Endothelial cell of umbilical vein (primary cell): ENCODE measurements at regions not wholly inside any gene's neighbourhood (a gene's known extent, or its start where the extent isn't known, plus 50 kb on each side); places are given as distances from the start of the nearest gene placed in this dataset.

Source experiments
- BruUV-seq: library from RNA; stranded (reverse); fragments of 400-500 nt; replicated peaks from 2 replicates; lab custom pipeline; 2021; lab: Mats Ljungman, UMichigan
- CTCF ChIA-PET: fragments of 300-600, 350-600 bp; sonication (Branson Sonifier 250); formaldehyde crosslinking; loops from one replicate; lab custom pipeline; 2021; ENCODE audit warnings: antibody characterized with exemption, inconsistent platforms; lab: Charles Lee
- POLR2A ChIA-PET: fragments of 300-600, 350-600 bp; sonication (Branson Sonifier 250); formaldehyde crosslinking; loops from one replicate; lab custom pipeline; 2021; ENCODE audit warnings: antibody characterized with exemption, inconsistent platforms; lab: Charles Lee
- DNase-seq: peaks from one replicate; pipeline ENCODE4 v3.0.0-alpha.2; 2011; ENCODE audit warnings: low read depth, low spot score
- FAIRE-seq: peaks from 2 replicates; lab custom pipeline; 2011; peaks lifted over from hg19 to GRCh38; lab: Jason Lieb, UNC
- H2AFZ ChIP-seq: 2 replicates; pipeline ENCODE4 v1.6.0; 2012; ENCODE audit warnings: low read depth, low read length, control low read depth, inconsistent platforms
- H3K27ac ChIP-seq: 2 replicates; pipeline ENCODE4 v1.5.1; 2011; ENCODE audit warnings: low read depth, mild to moderate bottlenecking, control low read depth, low read length, moderate library complexity; ENCODE audit not compliant: insufficient read depth
- H3K27me3 ChIP-seq, 2 experiments: 2 replicates each; pipeline versions ENCODE4 v1.6.0 to v1.6.1; 2011; ENCODE audit warnings: low read length in 2 of 2, mixed read lengths in 1 of 2; ENCODE audit not compliant: control insufficient read depth in 2 of 2, insufficient read depth in 2 of 2
- H3K36me3 ChIP-seq, 2 experiments: 2 replicates in 1 of 2; 3 replicates in 1 of 2; pipeline ENCODE4 v1.5.1; 2011; ENCODE audit warnings: low read length in 2 of 2, mild to moderate bottlenecking in 1 of 2, moderate library complexity in 1 of 2; ENCODE audit not compliant: control insufficient read depth in 2 of 2, insufficient read depth in 2 of 2; ENCODE audit errors: extremely low read depth in 1 of 2
- H3K4me1 ChIP-seq: 3 replicates; pipeline ENCODE4 v1.5.1; 2011; ENCODE audit warnings: mild to moderate bottlenecking, low read length; ENCODE audit not compliant: control insufficient read depth, insufficient read depth; ENCODE audit errors: extremely low read depth
- H3K4me2 ChIP-seq: 2 replicates; pipeline ENCODE4 v1.6.1; 2011; ENCODE audit warnings: low read length, control low read depth, mixed read lengths; ENCODE audit not compliant: insufficient read depth
- H3K4me3 ChIP-seq, 3 experiments: fragments of 200-600 bp in 1 of 3; sonication (generic), shearing (Covaris generic) in 1 of 3; replicated peaks in 1 of 3; 2 replicates each; pipeline ENCODE4 v1.5.1; 2011 to 2016; ENCODE audit warnings: control low read depth in 3 of 3, low read length in 3 of 3, mild to moderate bottlenecking in 2 of 3, inconsistent platforms in 1 of 3, low read depth in 1 of 3, moderate library complexity in 1 of 3; ENCODE audit not compliant: insufficient read depth in 1 of 3
- H3K79me2 ChIP-seq: 2 replicates; pipeline ENCODE4 v1.6.0; 2012; ENCODE audit warnings: low read length, inconsistent platforms; ENCODE audit not compliant: control insufficient read depth, insufficient read depth
- H3K9ac ChIP-seq: replicated peaks from 2 replicates; pipeline ENCODE3; 2011; ENCODE audit warnings: low read length, control low read depth; ENCODE audit not compliant: insufficient read depth; ENCODE audit errors: extremely low read depth
- H3K9me1 ChIP-seq: replicated peaks from 3 replicates; pipeline ENCODE4 v1.6.0; 2011; ENCODE audit warnings: mild to moderate bottlenecking, low read length; ENCODE audit not compliant: control insufficient read depth, insufficient read depth; ENCODE audit errors: extremely low read depth
- H3K9me3 ChIP-seq: replicated peaks from 2 replicates; pipeline ENCODE4 v1.5.1; 2012; ENCODE audit warnings: low read length, inconsistent platforms; ENCODE audit not compliant: control insufficient read depth, insufficient read depth
- H4K20me1 ChIP-seq: replicated peaks from 2 replicates; pipeline ENCODE3; 2011; ENCODE audit warnings: mild to moderate bottlenecking, low read length; ENCODE audit not compliant: control insufficient read depth, insufficient read depth; ENCODE audit errors: extremely low read depth
- CTCF ChIP-seq, 2 donors: IDR thresholded peaks; 1 replicate in 1 of 2; 2 replicates in 1 of 2; pipeline ENCODE4 v1.5.1; 2011; ENCODE audit warnings: low read length in 2 of 2, mild to moderate bottlenecking in 2 of 2, moderate library complexity in 2 of 2, control low read depth in 1 of 2, inconsistent platforms in 1 of 2, low read depth in 1 of 2; ENCODE audit not compliant: insufficient read depth in 1 of 2; ENCODE audit errors: extremely low read depth in 1 of 2
- EZH2 ChIP-seq: IDR thresholded peaks from 2 replicates; pipeline ENCODE4 v1.6.1; 2012; ENCODE audit warnings: borderline replicate concordance, low read depth, mild to moderate bottlenecking, moderate library complexity, low read length, inconsistent platforms; ENCODE audit not compliant: severe bottlenecking
- FOS ChIP-seq: IDR thresholded peaks from 2 replicates; pipeline ENCODE4 v1.6.1; 2011; ENCODE audit warnings: mild to moderate bottlenecking, low read length, moderate library complexity, borderline replicate concordance; ENCODE audit not compliant: insufficient read depth
- GATA2 ChIP-seq: IDR thresholded peaks from 2 replicates; pipeline ENCODE4 v1.7.0; 2011; ENCODE audit warnings: low read depth, mild to moderate bottlenecking, moderate library complexity, mixed read lengths, low read length; ENCODE audit not compliant: insufficient read length, insufficient read depth
- JUN ChIP-seq: IDR thresholded peaks from 2 replicates; pipeline ENCODE4 v1.6.1; 2011; ENCODE audit warnings: borderline replicate concordance, low read depth; ENCODE audit not compliant: insufficient read length, insufficient read depth
- MYC ChIP-seq: IDR thresholded peaks from one replicate; pipeline ENCODE4 v1.6.1; 2011; ENCODE audit warnings: mild to moderate bottlenecking, low read depth, low read length
- POLR2A ChIP-seq: IDR thresholded peaks from 2 replicates; pipeline ENCODE4 v1.6.1; 2012; ENCODE audit warnings: low read depth, mild to moderate bottlenecking, control low read depth, low read length
- POLR2AphosphoS5 ChIP-seq: IDR thresholded peaks from 2 replicates; pipeline ENCODE4 v1.6.1; 2012; ENCODE audit warnings: low read depth, mild to moderate bottlenecking, control low read depth, low read length, moderate library complexity; ENCODE audit not compliant: insufficient read depth
- dilution Hi-C: fragments of 300-500 bp; cut with MboI; formaldehyde crosslinking; loops from one replicate; pipeline ENCODE4 v1.15.0; 2019; ENCODE audit warnings: low sequenced_read_pairs; ENCODE audit not compliant: extremely low pct_ligation_motif_present
- intact Hi-C: fragments of 100-400 bp; cut with micrococcal nuclease; formaldehyde crosslinking; loops from one replicate; pipeline ENCODE4 v1.10.0; 2022
- TF ChIP-seq, protein P1 (sequence below): IDR thresholded peaks from 2 replicates; pipeline ENCODE4 v1.6.1; 2011; ENCODE audit not compliant: insufficient read depth, insufficient read length

DNA sequence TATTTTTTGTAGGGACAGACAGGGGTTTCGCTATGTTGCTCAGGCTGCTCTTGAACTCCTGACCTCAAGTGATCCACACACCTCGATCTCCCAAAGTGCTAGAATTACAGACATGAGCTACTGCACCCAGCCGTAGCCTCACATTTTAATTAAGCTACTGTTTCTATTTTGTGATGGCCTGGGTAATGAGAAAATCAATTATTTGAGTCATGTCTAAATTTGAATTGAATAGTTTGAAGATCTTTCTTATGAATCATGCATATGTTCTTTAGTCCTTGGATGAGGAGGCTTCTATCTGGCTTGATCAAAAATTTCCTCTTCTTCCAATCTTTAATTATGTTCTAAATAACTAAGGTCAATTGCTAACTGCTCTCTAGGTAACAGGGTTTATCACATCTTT is 175.0 kb downstream of the REEP3 start:
- intact Hi-C loops (no loop called here), dilution Hi-C loops (no loop called here)
- no TSS peak for BruUV-seq
- FAIRE-seq (no peak), DNase-seq (no peak)
- Histone ChIP-seq H4K20me1 (no peaks in the 10 kb centered on the region), H3K9me3 (no peaks in the 10 kb centered on the region), H3K27me3 (no peaks in the 10 kb centered on the region), H3K4me2 (no peak overlapping the region), H3K79me2 (no peaks in the 10 kb centered on the region), H3K36me3 (no peaks in the 10 kb centered on the region), H3K9ac (no peak overlapping the region), H3K4me3 (no peak overlapping the region), H2AFZ (no peak overlapping the region), H3K9me1 (no peaks in the 10 kb centered on the region), H3K27ac (no peak overlapping the region), H3K4me1 (peaks cover 31% of the 10 kb centered on the region)
- CTCF ChIA-PET, result no interaction called here
- TF ChIP-seq MYC, result no peak
- POLR2A ChIA-PET, result no interaction called here

- no peak overlapping the region for H3K27ac ChIP-seq
- H3K79me2 ChIP-seq, result no peaks in the 10 kb centered on the region
- BruUV-seq, result no TSS peak
- FAIRE-seq (no peak), DNase-seq (no peak)
- intact Hi-C loops, result no loop called here
- no peak overlapping the region for H2AFZ ChIP-seq
- dilution Hi-C loops, result no loop called here
- no peak overlapping the region for H3K9ac ChIP-seq
- CTCF ChIA-PET, result no interaction called here
- TF ChIP-seq GATA2 (no peak), EZH2 (no peak), FOS (no peak), POLR2A (no peak), JUN (no peak), POLR2AphosphoS5 (no peak), CTCF (IDR thresholded peaks at IDR 0.05; ENCODE audit: extremely low read depth in 1 of 2, insufficient read depth in 1 of 2, low read depth in 1 of 2, low read length in 2 of 2) (no peak), MYC (no peak)
- TF ChIP-seq, protein P1, sequence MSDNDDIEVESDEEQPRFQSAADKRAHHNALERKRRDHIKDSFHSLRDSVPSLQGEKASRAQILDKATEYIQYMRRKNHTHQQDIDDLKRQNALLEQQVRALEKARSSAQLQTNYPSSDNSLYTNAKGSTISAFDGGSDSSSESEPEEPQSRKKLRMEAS, result no peak
- H3K9me3 ChIP-seq, result no peaks in the 10 kb centered on the region
- H3K9me1 ChIP-seq, result no peaks in the 10 kb centered on the region
- H3K4me2 ChIP-seq, result no peak overlapping the region
- no peaks in the 10 kb centered on the region for H3K27me3 ChIP-seq
- peaks cover 27% of the 10 kb centered on the region for H3K4me1 ChIP-seq
- POLR2A ChIA-PET, result no interaction called here
- H3K4me3 ChIP-seq, result no peak overlapping the region
- no peaks in the 10 kb centered on the region for H4K20me1 ChIP-seq
- no peaks in the 10 kb centered on the region for H3K36me3 ChIP-seq
Measured at GRCh38 chr10:63697956-63698786, 177.0 kb downstream of the REEP3 start.
